Fibroblast of skin of abdomen (primary cell): ENCODE measurements at regions not wholly inside any gene's neighbourhood (a gene's known extent, or its start where the extent isn't known, plus 50 kb on each side); places are given as distances from the start of the nearest gene placed in this dataset.
"Not testable (repeated sequence)": the region's sequence is repeated elsewhere in the genome, so short reads cannot be mapped to it uniquely, and the experiment has no call there.

Experiments used
- DNase-seq: peaks from one replicate; pipeline ENCODE4 v3.0.0-alpha.2; 2013

DNA sequence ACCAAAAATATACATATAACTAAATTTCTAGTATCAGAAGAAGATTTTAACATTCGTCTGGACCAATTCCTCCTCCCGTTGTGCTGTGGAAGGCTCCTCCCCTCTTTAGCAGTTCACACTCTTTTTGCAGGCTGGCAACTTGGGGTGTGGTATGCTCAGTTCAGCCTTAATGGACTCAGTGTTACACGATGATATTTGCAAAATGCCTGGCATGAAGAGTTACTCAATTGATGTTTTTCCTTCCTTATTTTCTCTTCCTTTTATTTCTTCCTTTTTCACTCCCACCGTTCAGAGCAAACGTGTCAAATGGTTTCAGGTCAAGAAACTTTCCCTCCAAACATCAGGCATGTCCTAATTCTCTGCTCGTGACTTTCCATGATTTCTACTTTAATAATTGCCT is 248.3 kb downstream of the PHF14 start:
- no peak for DNase-seq

- DNase-seq, result no peak
Observed at GRCh38 chr7:11224535-11224934, 250.9 kb downstream of the PHF14 start.

GRCh38 chr7:11228515-11228914 is 254.8 kb downstream of the PHF14 start:
- peak; percentile 73 for DNase-seq

- DNase-seq, result no peak
Observed at GRCh38 chr7:11231190-11231589, 257.5 kb downstream of the PHF14 start.

DNA sequence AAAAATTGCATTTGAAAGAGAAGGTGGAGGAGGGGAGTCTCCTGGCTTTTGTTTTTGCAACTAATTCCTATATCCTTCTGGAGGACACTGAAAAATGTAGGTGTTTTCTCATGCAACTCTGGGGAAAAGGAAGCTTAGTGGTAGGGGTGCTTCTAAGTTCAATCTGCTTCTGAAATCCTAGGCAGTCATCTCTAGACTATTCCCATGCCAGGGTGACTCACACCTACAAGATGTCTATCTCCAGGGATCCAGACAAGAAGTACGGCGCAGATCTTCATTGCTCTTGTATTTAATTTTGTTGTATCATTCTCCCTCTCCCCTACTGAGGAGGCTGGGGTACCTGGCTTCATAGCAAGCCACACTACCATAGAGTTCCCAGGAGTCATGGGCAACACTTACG is 258.8 kb downstream of the PHF14 start:
- DNase-seq, result peak; percentile 28

- DNase-seq, result peak; percentile 3
Observed at GRCh38 chr7:11233871-11234270, 260.2 kb downstream of the PHF14 start.

GRCh38 chr7:11235491-11235890 is 261.8 kb downstream of the PHF14 start:
- DNase-seq, result no peak

GRCh38 chr7:11236680-11237079 is 263.0 kb downstream of the PHF14 start:
- DNase-seq, result no peak

- DNase-seq, result no peak
Observed at GRCh38 chr7:11237742-11238141, 264.1 kb downstream of the PHF14 start.

DNA sequence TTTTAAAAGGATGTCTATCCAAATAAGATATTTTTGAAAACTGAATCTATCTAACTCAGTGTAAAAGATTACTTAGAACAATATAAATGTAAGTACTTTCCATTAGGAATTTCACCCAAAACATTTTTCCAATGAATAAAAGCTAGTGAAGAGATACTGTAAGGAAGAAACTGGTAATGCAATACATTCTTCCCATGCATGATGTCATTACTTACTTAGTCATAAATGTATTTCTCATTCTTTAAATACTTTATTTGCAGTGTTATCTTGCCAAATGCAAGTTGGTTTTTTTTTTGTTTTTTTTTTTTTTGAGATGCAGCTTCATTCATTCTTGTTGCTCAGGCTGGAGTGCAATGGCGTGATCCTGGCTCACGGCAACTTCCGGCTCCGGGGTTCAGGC is 265.6 kb downstream of the PHF14 start:
- DNase-seq, result peak; percentile 70

DNA sequence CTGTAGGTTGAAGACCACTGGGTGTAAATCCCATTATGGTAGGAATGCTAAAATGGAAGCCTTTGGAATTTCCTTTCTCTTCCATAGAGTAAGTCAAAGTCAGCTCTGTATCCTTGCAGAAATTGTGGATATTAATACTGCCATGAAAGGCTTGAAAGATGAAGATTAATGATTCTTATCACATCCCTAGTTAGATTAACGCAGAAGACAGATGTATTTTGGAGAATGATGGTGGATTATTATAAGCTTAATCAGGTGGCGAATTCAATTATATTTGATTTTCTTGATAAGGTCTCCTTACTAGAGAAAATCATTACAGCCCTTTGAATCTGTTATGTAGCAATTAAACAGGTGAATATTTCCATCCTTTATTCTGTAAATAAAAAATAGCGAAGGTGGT is 270.1 kb downstream of the PHF14 start:
- DNase-seq, result no peak

DNA sequence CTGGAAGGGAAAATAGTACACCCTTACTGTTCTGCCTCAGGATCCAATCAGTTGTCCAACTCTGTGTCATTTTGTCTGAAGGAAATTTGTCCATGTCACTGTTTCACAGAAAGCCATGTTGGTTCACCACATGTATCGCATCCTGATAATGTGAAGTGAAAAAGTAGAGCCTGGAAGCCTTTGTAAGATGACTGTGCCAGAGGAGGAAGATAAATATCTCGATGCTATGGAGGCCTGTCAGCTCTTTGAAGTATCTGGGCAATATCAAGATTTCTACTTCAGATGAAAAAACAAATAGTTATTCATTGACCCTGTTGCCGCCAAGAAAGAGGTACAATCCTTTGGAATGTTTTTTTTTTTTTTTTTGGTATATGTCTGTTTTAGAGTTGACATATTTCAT is 270.5 kb downstream of the PHF14 start:
- DNase-seq, result no peak

- no peak for DNase-seq
Observed at GRCh38 chr7:11247545-11247944, 273.9 kb downstream of the PHF14 start.

DNA sequence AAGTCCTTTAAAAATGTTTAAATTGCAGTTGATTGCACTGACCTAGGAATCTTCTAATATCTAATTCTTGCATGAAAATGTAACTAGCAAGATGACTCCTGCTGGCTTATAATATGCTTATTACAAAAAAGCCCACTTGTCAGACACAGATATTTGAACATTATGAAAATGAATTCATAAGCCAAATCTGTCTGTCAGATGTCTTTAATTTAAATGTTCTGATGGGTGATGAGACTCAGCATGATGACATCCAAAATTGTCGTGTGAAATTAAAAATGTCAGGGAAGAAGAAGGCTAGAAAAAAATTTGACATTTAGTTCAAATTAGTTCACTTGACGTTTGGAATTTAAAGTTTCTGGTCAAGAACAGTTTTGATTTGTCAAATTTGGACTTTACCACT is 277.8 kb downstream of the PHF14 start:
- no peak for DNase-seq

DNA sequence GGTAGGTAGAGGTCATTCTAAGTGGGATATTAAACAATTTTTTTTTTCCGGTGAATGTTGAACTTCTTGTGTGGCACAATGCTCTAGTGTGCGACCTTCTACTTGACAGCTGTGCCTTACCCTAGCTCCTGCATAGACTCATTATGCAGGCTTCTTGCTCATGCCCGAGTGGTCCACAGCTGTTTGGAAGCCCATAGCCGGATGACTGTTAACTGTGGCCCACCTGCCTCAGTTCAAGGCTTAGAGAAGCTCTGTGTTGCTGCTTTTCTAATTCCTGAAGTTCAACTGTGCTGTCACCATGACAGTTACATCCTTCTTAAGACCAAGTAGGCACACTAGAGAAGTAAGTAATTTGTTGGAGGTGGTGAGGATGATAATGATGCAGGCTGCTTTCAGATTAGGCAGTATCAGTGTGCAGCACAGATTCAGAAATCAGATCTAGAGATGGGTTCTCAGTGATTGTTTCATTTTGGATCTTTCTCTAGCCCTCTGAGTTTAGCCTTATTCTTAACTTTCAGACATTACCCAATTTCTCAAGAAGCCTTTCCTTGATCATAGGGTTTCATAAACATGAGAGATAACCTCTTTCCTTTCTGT is 278.4 kb downstream of the PHF14 start:
- DNase-seq, result no peak

- no peak for DNase-seq
Observed at GRCh38 chr7:11252705-11253272, 279.1 kb downstream of the PHF14 start.

DNA sequence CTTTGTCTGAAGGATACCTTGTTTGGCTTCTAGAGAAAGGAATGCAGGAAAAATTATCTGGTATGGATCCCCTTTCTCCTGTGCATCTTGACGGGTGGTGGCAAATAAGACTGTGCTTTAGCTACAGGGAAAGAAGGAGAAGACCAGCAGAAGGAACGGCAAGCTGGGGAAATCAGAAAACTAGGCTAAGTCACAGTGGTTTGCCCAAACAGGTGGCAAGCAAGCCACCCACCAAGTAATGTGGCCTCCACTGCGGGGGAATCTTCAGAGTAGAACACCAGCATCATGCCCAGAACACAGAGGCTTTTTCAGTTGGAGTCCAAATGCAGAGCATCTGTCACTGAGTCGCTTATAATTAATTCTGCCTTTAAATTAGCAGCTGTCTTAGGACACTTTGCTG is 282.8 kb downstream of the PHF14 start:
- DNase-seq, result no peak

GRCh38 chr7:11261470-11261869 is 287.8 kb downstream of the PHF14 start:
- peak; percentile 8 for DNase-seq

DNA sequence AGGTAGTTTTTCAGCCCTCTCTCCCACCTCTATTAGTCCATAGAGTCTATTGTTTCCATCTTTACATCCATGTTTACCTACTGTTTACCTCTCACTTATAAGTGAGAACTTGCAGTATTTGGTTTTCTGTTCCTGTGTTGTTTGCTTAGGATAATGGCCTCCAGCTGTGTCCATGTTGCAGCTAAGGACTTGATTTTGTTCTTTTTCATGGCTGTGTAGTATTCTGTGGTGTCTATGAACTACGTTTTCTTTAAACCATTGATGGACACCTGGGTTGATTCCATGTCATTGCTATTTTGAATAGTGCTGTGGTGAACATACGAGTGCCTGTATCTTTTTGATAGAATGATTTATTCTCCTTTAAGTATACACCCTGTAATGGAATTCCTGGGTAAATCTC is 292.4 kb downstream of the PHF14 start:
- no peak for DNase-seq

GRCh38 chr7:11272352-11272751 is 298.7 kb downstream of the PHF14 start:
- no peak for DNase-seq

- DNase-seq, result no peak
Observed at GRCh38 chr7:11274074-11274473, 300.4 kb downstream of the PHF14 start.

GRCh38 chr7:11281953-11282352 is 308.3 kb downstream of the PHF14 start:
- DNase-seq, result no peak

GRCh38 chr7:11283584-11283983 is 309.9 kb downstream of the PHF14 start:
- DNase-seq, result not testable (repeated sequence)

DNA sequence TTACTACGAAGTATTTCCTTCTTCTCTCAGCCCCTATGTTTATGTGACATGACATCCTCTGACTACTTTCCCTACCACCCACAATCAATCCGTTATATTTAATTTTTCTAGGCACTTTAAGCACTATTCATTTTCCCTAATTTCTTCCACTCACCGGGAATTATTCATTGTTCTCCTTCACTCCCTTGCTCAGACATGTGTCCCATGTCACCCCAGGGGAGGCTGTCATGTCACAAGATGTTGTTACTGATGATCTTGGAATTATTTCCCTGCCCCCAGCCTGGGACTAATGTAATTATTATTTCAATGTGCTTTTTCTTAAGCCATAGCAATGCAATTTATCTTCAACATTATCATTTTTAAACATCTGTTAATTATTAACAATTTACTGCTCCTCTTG is 317.2 kb downstream of the PHF14 start:
- DNase-seq, result no peak

DNA sequence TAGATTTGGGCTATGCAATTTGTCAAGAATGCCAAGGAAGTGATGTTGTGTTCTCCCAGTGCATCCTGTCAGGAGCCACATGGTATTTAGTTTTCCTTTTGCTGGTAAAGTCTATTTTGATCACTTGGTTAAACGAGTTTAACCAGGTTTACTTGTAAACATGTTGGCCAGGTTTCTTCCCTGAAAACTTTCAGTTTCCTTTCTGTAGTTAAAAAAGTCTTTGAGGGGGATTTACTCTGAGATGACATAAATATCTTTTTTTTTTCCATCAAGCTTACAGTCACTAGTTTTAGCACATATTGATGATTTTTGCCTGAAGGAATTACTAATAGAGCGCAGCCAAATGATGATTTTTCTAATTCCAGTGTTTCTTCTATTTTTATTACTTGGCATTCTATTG is 320.5 kb downstream of the PHF14 start:
- no peak for DNase-seq
